GM18508 (cell line): ENCODE measurements at regions not wholly inside any gene's neighbourhood (a gene's known extent, or its start where the extent isn't known, plus 50 kb on each side); places are given as distances from the start of the nearest gene placed in this dataset.
"Not testable (repeated sequence)": the region's sequence is repeated elsewhere in the genome, so short reads cannot be mapped to it uniquely, and the experiment has no call there.

Experiments
- ATAC-seq: cut with Tn5 transposase; IDR thresholded peaks from one replicate; pipeline ENCODE4 v1.9.1; 2021; ENCODE audit warnings: moderate number of reproducible peaks; ENCODE audit not compliant: insufficient read depth, unreplicated experiment

- no peak for ATAC-seq
Observed at GRCh38 chr14:98924046-98924445, 348.0 kb downstream of the BCL11B start.

- no peak for ATAC-seq
Observed at GRCh38 chr14:98925354-98926040, 346.5 kb downstream of the BCL11B start.

- no peak for ATAC-seq
Observed at GRCh38 chr14:98926146-98926545, 345.9 kb downstream of the BCL11B start.

- no peak for ATAC-seq
Observed at GRCh38 chr14:98926801-98927200, 345.2 kb downstream of the BCL11B start.

- no peak for ATAC-seq
Observed at GRCh38 chr14:98927986-98928385, 344.0 kb downstream of the BCL11B start.

- no peak for ATAC-seq
Observed at GRCh38 chr14:98928418-98928817, 343.6 kb downstream of the BCL11B start.

- no peak for ATAC-seq
Observed at GRCh38 chr14:98931126-98931525, 340.9 kb downstream of the BCL11B start.

GRCh38 chr14:98931911-98932310 lies 340.1 kb downstream of the BCL11B start:
- ATAC-seq, result no peak

- ATAC-seq, result no peak
Observed at GRCh38 chr14:98932431-98933325, 339.3 kb downstream of the BCL11B start.

GRCh38 chr14:98934569-98934968 lies 337.4 kb downstream of the BCL11B start:
- ATAC-seq, result not testable (repeated sequence)

- ATAC-seq, result no peak
Observed at GRCh38 chr14:98935921-98936320, 336.1 kb downstream of the BCL11B start.

GRCh38 chr14:98937021-98937420 lies 335.0 kb downstream of the BCL11B start:
- no peak for ATAC-seq

- ATAC-seq, result no peak
Observed at GRCh38 chr14:98937712-98938505, 334.1 kb downstream of the BCL11B start.

- ATAC-seq, result no peak
Observed at GRCh38 chr14:98940693-98941437, 331.1 kb downstream of the BCL11B start.

GRCh38 chr14:98941481-98941880 lies 330.5 kb downstream of the BCL11B start:
- no peak for ATAC-seq

- ATAC-seq, result no peak
Observed at GRCh38 chr14:98943907-98944306, 328.1 kb downstream of the BCL11B start.

- no peak for ATAC-seq
Observed at GRCh38 chr14:98944989-98945388, 327.0 kb downstream of the BCL11B start.

- ATAC-seq, result no peak
Observed at GRCh38 chr14:98945611-98946570, 326.1 kb downstream of the BCL11B start.

- ATAC-seq, result no peak
Observed at GRCh38 chr14:98946940-98947339, 325.1 kb downstream of the BCL11B start.
